NB4 (cell line): ENCODE measurements at regions not wholly inside any gene's neighbourhood (a gene's known extent, or its start where the extent isn't known, plus 50 kb on each side); places are given as distances from the start of the nearest gene placed in this dataset.

ENCODE experiments used
- DNase-seq: peaks from one replicate; pipeline ENCODE4 v3.0.0; 2010; ENCODE audit warnings: low read depth
- H3K4me3 ChIP-seq: one replicate; pipeline ENCODE4 v1.5.1; 2011; ENCODE audit warnings: mild to moderate bottlenecking, low read depth, low read length, moderate library complexity
- CTCF ChIP-seq: IDR thresholded peaks from one replicate; pipeline ENCODE4 v1.5.1; 2012; ENCODE audit warnings: low read depth, low read length
- MAX ChIP-seq: IDR thresholded peaks from 2 replicates; pipeline ENCODE4 v1.6.1; 2011; ENCODE audit warnings: low read depth, low read length
- MYC ChIP-seq: IDR thresholded peaks from 2 replicates; pipeline ENCODE4 v1.6.1; 2011; ENCODE audit warnings: low read depth, low read length
- POLR2A ChIP-seq: IDR thresholded peaks from 2 replicates; pipeline ENCODE4 v1.6.1; 2011; ENCODE audit warnings: mild to moderate bottlenecking; ENCODE audit not compliant: insufficient read length; ENCODE audit errors: extremely low read depth

- H3K4me3 ChIP-seq, result no peak overlapping the region
- no peak for DNase-seq
- TF ChIP-seq CTCF (no peak), MAX (no peak), MYC (no peak), POLR2A (no peak)
Measured at GRCh38 chr7:119712886-119713462, 560.0 kb upstream of the KCND2 start.

- DNase-seq, result no peak
- no peak for TF ChIP-seq MYC
- TF ChIP-seq CTCF, result no peak
- TF ChIP-seq MAX, result no peak
- TF ChIP-seq POLR2A, result no peak
- H3K4me3 ChIP-seq, result no peak overlapping the region
Measured at GRCh38 chr7:119713606-119714005, 559.4 kb upstream of the KCND2 start.

- TF ChIP-seq CTCF (no peak), POLR2A (no peak), MYC (no peak), MAX (no peak)
- DNase-seq, result no peak
- no peak overlapping the region for H3K4me3 ChIP-seq
Measured at GRCh38 chr7:119720541-119720940, 552.4 kb upstream of the KCND2 start.

GRCh38 chr7:119724041-119724792, 548.8 kb upstream of the KCND2 start:
- no peak overlapping the region for H3K4me3 ChIP-seq
- no peak for DNase-seq
- TF ChIP-seq MAX (no peak), POLR2A (no peak), MYC (no peak), CTCF (no peak)

GRCh38 chr7:119733127-119733879, 539.7 kb upstream of the KCND2 start:
- no peak overlapping the region for H3K4me3 ChIP-seq
- TF ChIP-seq POLR2A (no peak), MYC (no peak), MAX (no peak), CTCF (no peak)
- DNase-seq, result no peak
